HepG2 (cell line): ENCODE measurements at regions not wholly inside any gene's neighbourhood (a gene's known extent, or its start where the extent isn't known, plus 50 kb on each side); places are given as distances from the start of the nearest gene placed in this dataset.

Experiments
- MTERF4 ChIP-seq: sonication (generic); formaldehyde crosslinking; IDR thresholded peaks from 2 replicates; pipeline ENCODE4 v1.8.0; 2023; ENCODE audit warnings: mild to moderate bottlenecking, missing genetic modification reagents
- PATZ1 ChIP-seq: sonication (generic); formaldehyde crosslinking; IDR thresholded peaks from 2 replicates; pipeline ENCODE4 v1.4.0; 2020; ENCODE audit warnings: missing genetic modification reagents
- PAX8 ChIP-seq: sonication (generic); formaldehyde crosslinking; IDR thresholded peaks from 2 replicates; pipeline ENCODE4 v1.8.0; 2022; ENCODE audit warnings: mild to moderate bottlenecking, missing genetic modification reagents, borderline replicate concordance
- POLR2A ChIP-seq, 2 experiments: IDR thresholded peaks; 2 replicates each; pipeline ENCODE4 v1.6.1; 2011; ENCODE audit warnings: low read depth in 2 of 2, low read length in 2 of 2, mild to moderate bottlenecking in 1 of 2, moderate library complexity in 1 of 2; ENCODE audit not compliant: insufficient read depth in 1 of 2
- POLR2AphosphoS5 ChIP-seq: IDR thresholded peaks from 2 replicates; pipeline ENCODE4 v1.6.1; 2012; ENCODE audit warnings: low read depth, low read length
- PRDM10 ChIP-seq: sonication (generic); formaldehyde crosslinking; IDR thresholded peaks from 2 replicates; pipeline ENCODE4 v1.4.0; 2020; ENCODE audit warnings: low read depth, missing genetic modification reagents
- RBM39 ChIP-seq: fragments of 200-400 bp; formaldehyde crosslinking; IDR thresholded peaks from one replicate; pipeline ENCODE4 v1.6.1; 2018; ENCODE audit warnings: antibody characterized with exemption, mild to moderate bottlenecking, low read depth, low read length; ENCODE audit not compliant: poor library complexity, severe bottlenecking
- SOX13 ChIP-seq, 3 experiments: fragments of 450-650 bp in 1 of 3; sonication (generic) in 1 of 3; formaldehyde crosslinking in 1 of 3; IDR thresholded peaks in 2 of 3; conservative IDR thresholded peaks in 1 of 3; 2 replicates each; pipeline versions ENCODE4 v1.5.0 to v1.6.1; 2016 to 2020; ENCODE audit warnings: antibody characterized with exemption in 1 of 3, mild to moderate bottlenecking in 1 of 3, missing compliant biosample characterization in 1 of 3, missing genetic modification reagents in 1 of 3, moderate library complexity in 1 of 3
- ZFP1 ChIP-seq: IDR thresholded peaks from 2 replicates; pipeline ENCODE4 v1.6.1; 2016
- ZFP41 ChIP-seq: sonication (generic); formaldehyde crosslinking; IDR thresholded peaks from 2 replicates; pipeline ENCODE4 v1.4.0; 2020; ENCODE audit warnings: mild to moderate bottlenecking, missing genetic modification reagents, borderline replicate concordance
- ZNF513 ChIP-seq: sonication (generic); formaldehyde crosslinking; conservative IDR thresholded peaks from 2 replicates; pipeline ENCODE4 v1.5.0; 2020; ENCODE audit warnings: missing genetic modification reagents
- ZZZ3 ChIP-seq: sonication (generic); formaldehyde crosslinking; IDR thresholded peaks from 2 replicates; pipeline ENCODE4 v1.4.0; 2020; ENCODE audit warnings: missing genetic modification reagents, mild to moderate bottlenecking, borderline replicate concordance

- no peak for TF ChIP-seq ZNF513 (CRISPR knock-in tag)
- no peak for TF ChIP-seq POLR2A (IDR thresholded peaks at IDR 0.05; ENCODE audit: insufficient read depth in 1 of 2, low read depth in 2 of 2, low read length in 2 of 2)
- no peak for TF ChIP-seq SOX13 (IDR thresholded peaks at IDR 0.05)
- no peak for TF ChIP-seq SOX13 (CRISPR knock-in tag; conservative IDR thresholded peaks at IDR 0.05 in 1 of 2, IDR thresholded peaks at IDR 0.05 in 1 of 2)
- TF ChIP-seq MTERF4 (CRISPR knock-in tag), result no peak
- TF ChIP-seq RBM39, result no peak
- TF ChIP-seq ZFP41 (CRISPR knock-in tag), result no peak
- no peak for TF ChIP-seq PRDM10 (CRISPR knock-in tag)
- TF ChIP-seq PAX8 (CRISPR knock-in tag), result no peak
- TF ChIP-seq PATZ1 (CRISPR knock-in tag), result no peak
- no peak for TF ChIP-seq ZZZ3
- TF ChIP-seq POLR2AphosphoS5, result no peak
- no peak for TF ChIP-seq ZFP1
Observed at GRCh38 chr4:175970072-175970471, 95.6 kb upstream of the WDR17 start.
